Osteoblast (primary cell): ENCODE measurements at regions not wholly inside any gene's neighbourhood (a gene's known extent, or its start where the extent isn't known, plus 50 kb on each side); places are given as distances from the start of the nearest gene placed in this dataset.

Source experiments
- DNase-seq: peaks from one replicate; pipeline ENCODE4 v3.0.0; 2011; ENCODE audit warnings: low spot score, mixed read lengths; ENCODE audit not compliant: insufficient read length; ENCODE audit errors: missing footprints
- H2AFZ ChIP-seq: 2 replicates; pipeline ENCODE4 v1.6.0; 2011; ENCODE audit warnings: mild to moderate bottlenecking, low read length
- H3K27ac ChIP-seq: 2 replicates; pipeline ENCODE4 v1.5.1; 2011; ENCODE audit warnings: mild to moderate bottlenecking, low read depth, low read length, moderate library complexity
- H3K27me3 ChIP-seq: 2 replicates; pipeline ENCODE4 v1.6.0; 2012; ENCODE audit warnings: mild to moderate bottlenecking, control low read depth, inconsistent platforms, low read length, moderate library complexity; ENCODE audit not compliant: insufficient read depth
- H3K36me3 ChIP-seq: 2 replicates; pipeline ENCODE4 v1.5.1; 2011; ENCODE audit warnings: mild to moderate bottlenecking, low read length, control low read depth, moderate library complexity; ENCODE audit not compliant: insufficient read depth
- H3K4me1 ChIP-seq: 2 replicates; pipeline ENCODE4 v1.5.1; 2011; ENCODE audit warnings: mild to moderate bottlenecking, low read length, control low read depth, moderate library complexity; ENCODE audit not compliant: insufficient read depth
- H3K4me2 ChIP-seq: 2 replicates; pipeline ENCODE4 v1.6.0; 2011; ENCODE audit warnings: mild to moderate bottlenecking, low read length; ENCODE audit not compliant: insufficient read depth
- H3K4me3 ChIP-seq: fragments of 200-600 bp; sonication (generic); 3 replicates; pipeline ENCODE4 v1.5.1; 2012; ENCODE audit warnings: mild to moderate bottlenecking, low read length, inconsistent platforms; ENCODE audit not compliant: insufficient read depth
- H3K79me2 ChIP-seq: 2 replicates; pipeline ENCODE4 v1.6.0; 2012; ENCODE audit warnings: mild to moderate bottlenecking, low read length, control low read depth, inconsistent platforms; ENCODE audit not compliant: insufficient read depth
- H3K9me3 ChIP-seq: 2 replicates; pipeline ENCODE4 v1.5.1; 2011; ENCODE audit warnings: low read depth, low read length, control low read depth
- H4K20me1 ChIP-seq: 2 replicates; pipeline ENCODE4 v1.6.0; 2012; ENCODE audit warnings: mild to moderate bottlenecking, low read length, control low read depth; ENCODE audit not compliant: insufficient read depth
- TF ChIP-seq, protein P1 (sequence below): IDR thresholded peaks from 2 replicates; pipeline ENCODE4 v1.5.1; 2011; ENCODE audit warnings: mild to moderate bottlenecking, low read depth, low read length, moderate library complexity; ENCODE audit errors: extremely low read depth

DNA sequence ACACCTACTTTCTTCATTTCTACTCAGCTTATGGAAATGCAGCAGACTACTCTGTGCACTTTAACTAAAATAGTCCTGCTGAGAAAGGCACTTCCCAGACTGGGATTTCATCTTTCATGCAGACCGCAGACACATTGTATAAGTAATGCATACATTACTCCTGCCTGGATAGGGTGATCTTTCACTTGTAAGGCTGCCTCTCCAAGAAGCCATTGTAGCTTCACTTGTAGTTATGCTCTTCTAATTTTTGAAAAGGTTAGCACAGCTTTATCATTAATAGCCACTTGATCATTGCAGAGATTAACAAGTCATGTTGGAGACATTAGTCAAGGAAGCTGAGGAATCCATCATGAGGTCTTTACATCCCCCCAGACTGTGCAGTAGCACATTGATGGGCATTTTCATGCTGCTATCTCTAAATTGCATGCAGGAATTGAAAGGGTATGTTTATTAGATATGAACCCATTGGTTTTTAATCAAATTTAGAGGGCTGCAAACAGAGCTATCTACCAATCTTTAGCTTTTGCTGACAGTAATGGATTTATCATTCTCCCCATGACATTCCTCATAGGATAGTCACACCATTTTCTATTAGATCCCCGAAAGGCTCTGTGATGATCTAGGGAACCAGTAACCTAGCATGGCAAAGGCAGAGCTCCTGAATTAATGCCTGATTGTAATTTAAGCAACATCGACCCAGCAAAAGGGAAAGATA lies 1074.7 kb upstream of the NXPH2 start:
- H3K4me2 ChIP-seq: no peak overlapping the region
- no peak overlapping the region for H3K27ac ChIP-seq
- H4K20me1 ChIP-seq: no peaks in the 10 kb centered on the region
- no peaks in the 10 kb centered on the region for H3K4me1 ChIP-seq
- H3K4me3 ChIP-seq: no peak overlapping the region
- no peaks in the 10 kb centered on the region for H3K36me3 ChIP-seq
- no peak overlapping the region for H2AFZ ChIP-seq
- TF ChIP-seq, protein P1, sequence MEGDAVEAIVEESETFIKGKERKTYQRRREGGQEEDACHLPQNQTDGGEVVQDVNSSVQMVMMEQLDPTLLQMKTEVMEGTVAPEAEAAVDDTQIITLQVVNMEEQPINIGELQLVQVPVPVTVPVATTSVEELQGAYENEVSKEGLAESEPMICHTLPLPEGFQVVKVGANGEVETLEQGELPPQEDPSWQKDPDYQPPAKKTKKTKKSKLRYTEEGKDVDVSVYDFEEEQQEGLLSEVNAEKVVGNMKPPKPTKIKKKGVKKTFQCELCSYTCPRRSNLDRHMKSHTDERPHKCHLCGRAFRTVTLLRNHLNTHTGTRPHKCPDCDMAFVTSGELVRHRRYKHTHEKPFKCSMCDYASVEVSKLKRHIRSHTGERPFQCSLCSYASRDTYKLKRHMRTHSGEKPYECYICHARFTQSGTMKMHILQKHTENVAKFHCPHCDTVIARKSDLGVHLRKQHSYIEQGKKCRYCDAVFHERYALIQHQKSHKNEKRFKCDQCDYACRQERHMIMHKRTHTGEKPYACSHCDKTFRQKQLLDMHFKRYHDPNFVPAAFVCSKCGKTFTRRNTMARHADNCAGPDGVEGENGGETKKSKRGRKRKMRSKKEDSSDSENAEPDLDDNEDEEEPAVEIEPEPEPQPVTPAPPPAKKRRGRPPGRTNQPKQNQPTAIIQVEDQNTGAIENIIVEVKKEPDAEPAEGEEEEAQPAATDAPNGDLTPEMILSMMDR: no peak
- no peaks in the 10 kb centered on the region for H3K79me2 ChIP-seq
- no peak for DNase-seq
- H3K27me3 ChIP-seq: no peaks in the 10 kb centered on the region
- H3K9me3 ChIP-seq: no peaks in the 10 kb centered on the region

DNA sequence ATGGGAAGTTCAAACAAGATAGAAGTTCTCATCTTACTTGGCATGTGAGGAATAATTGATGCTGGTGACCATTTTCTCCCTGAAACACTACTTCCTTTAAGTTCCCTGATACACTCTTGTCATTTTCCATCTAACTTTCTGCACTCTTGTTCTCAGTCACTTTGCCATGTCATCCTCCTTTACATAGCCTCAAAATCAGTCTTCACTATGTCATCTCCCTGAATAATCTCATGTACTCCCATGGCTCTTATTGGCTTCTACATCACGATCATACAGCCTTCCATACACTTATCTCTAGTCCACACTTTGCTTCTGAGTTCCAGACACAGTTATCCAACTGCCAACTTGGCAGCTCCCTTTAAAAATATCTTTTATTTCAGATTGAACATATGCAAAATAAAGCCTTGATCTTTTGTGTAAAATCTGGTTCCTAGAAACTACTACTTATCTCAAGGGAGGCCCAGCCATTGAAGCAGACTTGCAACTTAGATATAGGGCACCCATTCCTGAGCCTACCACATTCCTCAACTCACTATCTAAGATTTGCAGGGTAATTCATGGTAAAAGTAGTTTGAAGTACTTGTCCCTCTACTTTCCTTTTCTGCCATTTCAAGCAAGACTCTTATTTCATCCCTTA lies 1070.2 kb upstream of the NXPH2 start:
- Histone ChIP-seq H2AFZ (no peak overlapping the region), H3K4me3 (no peak overlapping the region), H4K20me1 (no peaks in the 10 kb centered on the region), H3K4me1 (no peaks in the 10 kb centered on the region), H3K27ac (no peak overlapping the region), H3K79me2 (no peaks in the 10 kb centered on the region), H3K9me3 (no peaks in the 10 kb centered on the region), H3K4me2 (no peak overlapping the region), H3K27me3 (no peaks in the 10 kb centered on the region), H3K36me3 (no peaks in the 10 kb centered on the region)
- DNase-seq: no peak
- TF ChIP-seq, protein P1: no peak

DNA sequence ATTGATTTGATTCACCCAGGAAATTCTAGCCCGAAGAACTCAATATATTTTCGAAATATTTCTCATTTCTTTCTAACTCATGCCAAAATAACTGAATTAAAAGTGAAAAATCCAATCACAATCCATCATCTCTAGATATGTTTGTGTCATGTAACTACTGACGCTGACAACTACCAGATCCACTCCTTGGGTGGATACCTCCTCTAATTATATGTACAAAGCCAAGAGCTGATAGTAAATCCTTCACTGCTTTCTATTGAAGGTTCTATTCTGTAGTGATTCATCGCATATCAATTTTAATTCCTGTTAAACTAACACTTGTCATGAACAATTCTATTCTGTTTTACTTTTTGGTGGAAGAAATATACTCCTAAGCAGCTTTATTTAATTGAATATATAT lies 1056.6 kb upstream of the NXPH2 start:
- no peak overlapping the region for H2AFZ ChIP-seq
- no peak overlapping the region for H3K27ac ChIP-seq
- no peak overlapping the region for H3K4me3 ChIP-seq
- TF ChIP-seq, protein P1: no peak
- no peaks in the 10 kb centered on the region for H3K36me3 ChIP-seq
- H4K20me1 ChIP-seq: no peaks in the 10 kb centered on the region
- no peak for DNase-seq
- no peaks in the 10 kb centered on the region for H3K79me2 ChIP-seq
- H3K27me3 ChIP-seq: no peaks in the 10 kb centered on the region
- H3K4me2 ChIP-seq: no peak overlapping the region
- peaks cover 3% of the 10 kb centered on the region for H3K9me3 ChIP-seq
- no peaks in the 10 kb centered on the region for H3K4me1 ChIP-seq

GRCh38 chr2:139835101-139835500 lies 1054.9 kb upstream of the NXPH2 start:
- TF ChIP-seq, protein P1: no peak
- Histone ChIP-seq H3K27ac (no peak overlapping the region), H3K4me3 (no peak overlapping the region), H3K4me2 (no peak overlapping the region), H3K36me3 (no peaks in the 10 kb centered on the region), H2AFZ (no peak overlapping the region), H4K20me1 (no peaks in the 10 kb centered on the region), H3K27me3 (no peaks in the 10 kb centered on the region), H3K4me1 (no peaks in the 10 kb centered on the region), H3K79me2 (no peaks in the 10 kb centered on the region), H3K9me3 (peaks cover 3% of the 10 kb centered on the region)
- DNase-seq: no peak
